ENCODE measurements at regions not wholly inside any gene's neighbourhood (a gene's known extent, or its start where the extent isn't known, plus 50 kb on each side); places are given as distances from the start of the nearest gene placed in this dataset.
"Not testable (repeated sequence)": the region's sequence is repeated elsewhere in the genome, so short reads cannot be mapped to it uniquely, and the experiment has no call there.

- not testable (repeated sequence) for H3K36me3 ChIP-seq (ENCODE audit: control insufficient read depth, insufficient read depth, low read length); H3K9me3 ChIP-seq (ENCODE audit: control insufficient read depth, low read length); H3K27me3 ChIP-seq (ENCODE audit: control insufficient read depth, insufficient read depth, low read length, poor library complexity, severe bottlenecking); H3K4me1 ChIP-seq (ENCODE audit: control insufficient read depth, insufficient read depth, low read length); H3K4me3 ChIP-seq (ENCODE audit: insufficient read depth, low read depth, low read length); H3K27ac ChIP-seq (ENCODE audit: insufficient read depth, low read depth, low read length, poor library complexity, severe bottlenecking)
- WGBS, 2 experiments, result 95 to 97% methylated on average over 60 of the region's 60 CpGs
These were observed 180.4 kb upstream of the ZNF184 start for GRCh38 chr6:27653143-27653825.

DNA sequence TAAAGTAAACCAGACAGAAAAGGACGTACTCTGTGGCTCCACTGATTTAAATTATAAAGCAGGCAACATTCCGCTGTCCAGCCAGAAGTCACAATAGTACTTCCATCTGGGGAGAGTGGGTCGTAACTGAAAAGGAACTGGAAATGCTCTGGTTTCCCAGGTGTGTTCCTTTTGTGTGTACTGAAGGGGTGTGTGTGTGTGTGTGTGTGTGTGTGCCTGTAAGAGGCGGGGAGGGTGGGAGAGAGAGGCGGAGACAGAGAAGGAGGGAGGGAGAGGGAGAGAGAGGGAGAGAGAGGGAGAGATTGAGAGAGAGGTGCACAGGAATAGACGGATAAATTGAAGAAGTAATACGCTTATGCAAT lies 178.4 kb upstream of the ZNF184 start:
- Histone ChIP-seq H3K9me3 (ENCODE audit: control insufficient read depth, low read length) (no peaks in the 10 kb centered on the region), H3K36me3 (ENCODE audit: control insufficient read depth, insufficient read depth, low read length) (no peaks in the 10 kb centered on the region), H3K4me3 (ENCODE audit: insufficient read depth, low read depth, low read length) (peak overlapping the region; percentile 51), H3K27ac (ENCODE audit: insufficient read depth, low read depth, low read length, poor library complexity, severe bottlenecking) (no peak overlapping the region), H3K4me1 (ENCODE audit: control insufficient read depth, insufficient read depth, low read length) (no peaks in the 10 kb centered on the region), H3K27me3 (ENCODE audit: control insufficient read depth, insufficient read depth, low read length, poor library complexity, severe bottlenecking) (no peaks in the 10 kb centered on the region)
- WGBS, 2 experiments, result 7% methylated on average over 7 of the region's 7 CpGs

DNA sequence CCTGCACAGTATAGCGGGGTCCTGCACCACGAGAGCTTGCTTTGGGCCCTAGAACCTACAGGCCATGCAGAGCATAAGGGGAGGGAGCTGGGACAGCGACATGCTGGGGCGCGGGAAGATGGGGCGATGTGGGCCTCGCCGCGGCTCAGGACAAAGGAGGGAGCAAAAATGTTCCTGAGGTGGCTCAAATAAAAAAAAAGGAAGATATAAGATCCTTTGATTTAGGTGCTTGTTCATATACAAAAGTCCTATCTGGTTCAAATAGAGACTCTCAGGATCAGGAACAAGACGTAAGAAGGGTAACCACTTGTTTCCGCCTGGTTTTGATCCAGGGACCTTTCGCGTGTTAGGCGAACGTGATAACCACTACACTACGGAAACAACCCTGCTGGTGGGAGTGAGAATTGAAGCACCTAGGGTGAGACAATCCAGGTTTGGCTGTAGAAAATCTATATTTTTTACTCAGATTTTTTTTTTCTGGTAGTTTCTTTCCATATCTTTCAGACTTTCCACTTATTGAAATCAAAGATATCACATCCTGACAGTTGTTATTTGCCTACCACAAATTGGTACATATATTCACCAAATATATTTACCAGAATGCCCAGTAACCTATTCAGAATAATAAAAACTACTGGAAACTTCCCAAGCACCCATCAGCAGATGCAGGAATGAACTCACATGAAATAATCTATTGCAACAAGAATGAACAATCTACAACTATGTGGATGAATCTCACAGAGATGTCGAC lies 177.9 kb upstream of the ZNF184 start:
- no peaks in the 10 kb centered on the region for H3K4me1 ChIP-seq (ENCODE audit: control insufficient read depth, insufficient read depth, low read length)
- peak overlapping the region; percentile 51 for H3K4me3 ChIP-seq (ENCODE audit: insufficient read depth, low read depth, low read length)
- H3K36me3 ChIP-seq (ENCODE audit: control insufficient read depth, insufficient read depth, low read length), result no peaks in the 10 kb centered on the region
- 2 to 4% methylated on average over 17 of the region's 17 CpGs for WGBS, 2 experiments
- H3K9me3 ChIP-seq (ENCODE audit: control insufficient read depth, low read length), result no peaks in the 10 kb centered on the region
- H3K27me3 ChIP-seq (ENCODE audit: control insufficient read depth, insufficient read depth, low read length, poor library complexity, severe bottlenecking), result no peaks in the 10 kb centered on the region
- H3K27ac ChIP-seq (ENCODE audit: insufficient read depth, low read depth, low read length, poor library complexity, severe bottlenecking), result peak overlapping the region; percentile 29

- Histone ChIP-seq H3K9me3 (ENCODE audit: control insufficient read depth, low read length) (no peaks in the 10 kb centered on the region), H3K4me1 (ENCODE audit: control insufficient read depth, insufficient read depth, low read length) (no peaks in the 10 kb centered on the region), H3K36me3 (ENCODE audit: control insufficient read depth, insufficient read depth, low read length) (no peaks in the 10 kb centered on the region), H3K27ac (ENCODE audit: insufficient read depth, low read depth, low read length, poor library complexity, severe bottlenecking) (no peak overlapping the region), H3K4me3 (ENCODE audit: insufficient read depth, low read depth, low read length) (no peak overlapping the region), H3K27me3 (ENCODE audit: control insufficient read depth, insufficient read depth, low read length, poor library complexity, severe bottlenecking) (no peaks in the 10 kb centered on the region)
- WGBS, 2 experiments, result 82 to 84% methylated on average over 6 of the region's 6 CpGs
These were observed 171.6 kb upstream of the ZNF184 start for GRCh38 chr6:27644528-27644927.

- H3K4me1 ChIP-seq (ENCODE audit: control insufficient read depth, insufficient read depth, low read length), result no peaks in the 10 kb centered on the region
- WGBS, 2 experiments, result 88 to 92% methylated on average over 12 of the region's 12 CpGs
- no peaks in the 10 kb centered on the region for H3K36me3 ChIP-seq (ENCODE audit: control insufficient read depth, insufficient read depth, low read length)
These were observed 170.0 kb upstream of the ZNF184 start for GRCh38 chr6:27642744-27643456.

GRCh38 chr6:27635886-27636285 lies 163.0 kb upstream of the ZNF184 start:
- H3K27ac ChIP-seq (ENCODE audit: insufficient read depth, low read depth, low read length, poor library complexity, severe bottlenecking); H3K36me3 ChIP-seq (ENCODE audit: control insufficient read depth, insufficient read depth, low read length); H3K27me3 ChIP-seq (ENCODE audit: control insufficient read depth, insufficient read depth, low read length, poor library complexity, severe bottlenecking); H3K4me3 ChIP-seq (ENCODE audit: insufficient read depth, low read depth, low read length); H3K9me3 ChIP-seq (ENCODE audit: control insufficient read depth, low read length); H3K4me1 ChIP-seq (ENCODE audit: control insufficient read depth, insufficient read depth, low read length): not testable (repeated sequence)
- 84 to 94% methylated on average over 4 of the region's 4 CpGs for whole genome bisulfite sequencing, 2 experiments

More at GRCh38 chr6:27642744-27643456, 170.0 kb upstream of the ZNF184 start:
- Histone ChIP-seq H3K9me3 (ENCODE audit: control insufficient read depth, low read length) (no peaks in the 10 kb centered on the region), H3K27me3 (ENCODE audit: control insufficient read depth, insufficient read depth, low read length, poor library complexity, severe bottlenecking) (no peaks in the 10 kb centered on the region), H3K27ac (ENCODE audit: insufficient read depth, low read depth, low read length, poor library complexity, severe bottlenecking) (no peak overlapping the region), H3K4me3 (ENCODE audit: insufficient read depth, low read depth, low read length) (no peak overlapping the region)

- not testable (repeated sequence) for H3K4me3 ChIP-seq (ENCODE audit: insufficient read depth, low read depth, low read length); H3K4me1 ChIP-seq (ENCODE audit: control insufficient read depth, insufficient read depth, low read length); H3K36me3 ChIP-seq (ENCODE audit: control insufficient read depth, insufficient read depth, low read length); H3K9me3 ChIP-seq (ENCODE audit: control insufficient read depth, low read length); H3K27ac ChIP-seq (ENCODE audit: insufficient read depth, low read depth, low read length, poor library complexity, severe bottlenecking)
- peaks cover 31% of the 10 kb centered on the region for H3K27me3 ChIP-seq (ENCODE audit: control insufficient read depth, insufficient read depth, low read length, poor library complexity, severe bottlenecking)
- 81 to 84% methylated on average over 4 of the region's 4 CpGs for WGBS, 2 experiments
These were observed 160.3 kb upstream of the ZNF184 start for GRCh38 chr6:27633221-27633688.

- H3K9me3 ChIP-seq (ENCODE audit: control insufficient read depth, low read length), result no peaks in the 10 kb centered on the region
- peaks cover 31% of the 10 kb centered on the region for H3K27me3 ChIP-seq (ENCODE audit: control insufficient read depth, insufficient read depth, low read length, poor library complexity, severe bottlenecking)
- WGBS, 2 experiments, result 100% methylated on average over 1 of the region's 1 CpG
- H3K4me1 ChIP-seq (ENCODE audit: control insufficient read depth, insufficient read depth, low read length), result no peaks in the 10 kb centered on the region
- no peaks in the 10 kb centered on the region for H3K36me3 ChIP-seq (ENCODE audit: control insufficient read depth, insufficient read depth, low read length)
- peak overlapping the region; percentile 93 for H3K4me3 ChIP-seq (ENCODE audit: insufficient read depth, low read depth, low read length)
- H3K27ac ChIP-seq (ENCODE audit: insufficient read depth, low read depth, low read length, poor library complexity, severe bottlenecking), result no peak overlapping the region
These were observed 158.7 kb upstream of the ZNF184 start for GRCh38 chr6:27631609-27631916.

- Histone ChIP-seq H3K4me3 (ENCODE audit: insufficient read depth, low read depth, low read length) (peak overlapping the region; percentile 93), H3K9me3 (ENCODE audit: control insufficient read depth, low read length) (no peaks in the 10 kb centered on the region), H3K4me1 (ENCODE audit: control insufficient read depth, insufficient read depth, low read length) (no peaks in the 10 kb centered on the region), H3K36me3 (ENCODE audit: control insufficient read depth, insufficient read depth, low read length) (no peaks in the 10 kb centered on the region), H3K27me3 (ENCODE audit: control insufficient read depth, insufficient read depth, low read length, poor library complexity, severe bottlenecking) (peaks cover 31% of the 10 kb centered on the region), H3K27ac (ENCODE audit: insufficient read depth, low read depth, low read length, poor library complexity, severe bottlenecking) (no peak overlapping the region)
- WGBS, 2 experiments, result 1% methylated on average over 49 to 51 of the region's 51 CpGs
These were observed 158.1 kb upstream of the ZNF184 start for GRCh38 chr6:27630727-27631608.

Data from ectodermal cell (in vitro differentiated cells).